IMR-90 (cell line): ENCODE measurements at regions not wholly inside any gene's neighbourhood (a gene's known extent, or its start where the extent isn't known, plus 50 kb on each side); places are given as distances from the start of the nearest gene placed in this dataset.

Experiments used
- ATAC-seq: fragments of 200-7000 bp; cut with Tn5 transposase; 2 replicates; pipeline ENCODE4 v1.9.1; 2020; ENCODE audit warnings: low read depth, mild to moderate bottlenecking, moderate library complexity
- BruUV-seq: library from RNA; stranded (reverse); fragments of 400-500 nt; replicated peaks from 2 replicates; lab custom pipeline; 2021; lab: Mats Ljungman, UMichigan
- CTCF ChIA-PET: fragments of 300-600 bp; formaldehyde crosslinking; extraction: SDS; loops from one replicate; lab custom pipeline; 2021; ENCODE audit warnings: antibody characterized with exemption; lab: Yijun Ruan, JAX
- POLR2A ChIA-PET: fragments of 300-600 bp; sonication (Branson Sonifier 250); formaldehyde crosslinking; loops from one replicate; lab custom pipeline; 2022; ENCODE audit warnings: antibody characterized with exemption; ENCODE audit not compliant: unreplicated experiment; lab: Charles Lee
- DNase-seq: peaks from one replicate; pipeline ENCODE4 v3.0.0; 2013
- H2AFZ ChIP-seq: replicated peaks from 2 replicates; pipeline ENCODE3; 2013; ENCODE audit warnings: low read length, mild to moderate bottlenecking; ENCODE audit not compliant: poor library complexity
- H2AK5ac ChIP-seq: 2 replicates; pipeline ENCODE4 v1.6.1; 2013; ENCODE audit warnings: low read depth, low read length, inconsistent platforms
- H2AK9ac ChIP-seq: replicated peaks from 2 replicates; pipeline ENCODE3; 2013; ENCODE audit warnings: mild to moderate bottlenecking, low read depth, low read length, moderate library complexity; ENCODE audit not compliant: poor library complexity
- H2BK120ac ChIP-seq: 2 replicates; pipeline ENCODE4 v1.6.1; 2013; ENCODE audit warnings: low read depth, low read length, inconsistent platforms
- H2BK15ac ChIP-seq: 3 replicates; pipeline ENCODE4 v1.6.1; 2013; ENCODE audit warnings: low read depth, low read length, inconsistent platforms
- H2BK20ac ChIP-seq: 2 replicates; pipeline ENCODE4 v1.6.1; 2013; ENCODE audit warnings: low read depth, mild to moderate bottlenecking, inconsistent platforms, low read length, moderate library complexity
- H2BK5ac ChIP-seq: 2 replicates; pipeline ENCODE4 v1.6.1; 2013; ENCODE audit warnings: mild to moderate bottlenecking, low read depth, low read length, inconsistent platforms; ENCODE audit not compliant: poor library complexity, severe bottlenecking
- H3K14ac ChIP-seq: replicated peaks from 2 replicates; pipeline ENCODE4 v1.6.1; 2013; ENCODE audit warnings: low read depth, low read length, inconsistent platforms
- H3K18ac ChIP-seq: 2 replicates; pipeline ENCODE4 v1.6.1; 2013; ENCODE audit warnings: low read depth, low read length, control low read depth
- H3K23ac ChIP-seq: 2 replicates; pipeline ENCODE4 v1.6.1; 2013; ENCODE audit warnings: low read depth, low read length, inconsistent platforms
- H3K27ac ChIP-seq: 2 replicates; pipeline ENCODE4 v1.5.1; 2013; ENCODE audit warnings: mild to moderate bottlenecking, control low read depth, low read length; ENCODE audit not compliant: insufficient read depth
- H3K27me3 ChIP-seq: 2 replicates; pipeline ENCODE4 v1.6.1; 2013; ENCODE audit warnings: low read length; ENCODE audit not compliant: control insufficient read depth, insufficient read depth
- H3K36me3 ChIP-seq: 2 replicates; pipeline ENCODE4 v1.6.1; 2013; ENCODE audit warnings: low read length, mixed read lengths; ENCODE audit not compliant: control insufficient read depth, insufficient read depth
- H3K4ac ChIP-seq: 2 replicates; pipeline ENCODE4 v1.6.1; 2013; ENCODE audit warnings: low read depth, low read length, inconsistent platforms
- H3K4me1 ChIP-seq: 2 replicates; pipeline ENCODE4 v1.6.1; 2013; ENCODE audit warnings: low read length, mixed read lengths; ENCODE audit not compliant: control insufficient read depth, insufficient read depth
- H3K4me2 ChIP-seq: 2 replicates; pipeline ENCODE4 v1.6.1; 2013; ENCODE audit warnings: low read depth, mild to moderate bottlenecking, control low read depth, low read length, moderate library complexity
- H3K4me3 ChIP-seq: 2 replicates; pipeline ENCODE4 v1.5.1; 2013; ENCODE audit warnings: low read depth, mild to moderate bottlenecking, control low read depth, low read length, moderate library complexity; ENCODE audit not compliant: insufficient read depth
- H3K56ac ChIP-seq: 2 replicates; pipeline ENCODE4 v1.6.1; 2013; ENCODE audit warnings: low read length, inconsistent platforms; ENCODE audit not compliant: insufficient read depth; ENCODE audit errors: extremely low read depth
- H3K79me1 ChIP-seq, 2 experiments: 2 replicates each; pipeline ENCODE4 v1.6.1; 2013; ENCODE audit warnings: low read length in 2 of 2, inconsistent platforms in 1 of 2, low read depth in 1 of 2
- H3K9ac ChIP-seq: 2 replicates; pipeline ENCODE4 v1.6.1; 2013; ENCODE audit warnings: low read depth, low read length, control low read depth
- H3K9me1 ChIP-seq: 2 replicates; pipeline ENCODE4 v1.6.1; 2013; ENCODE audit warnings: low read length, inconsistent platforms; ENCODE audit not compliant: insufficient read depth
- H3K9me3 ChIP-seq: 2 replicates; pipeline ENCODE4 v1.6.1; 2013; ENCODE audit warnings: low read length; ENCODE audit not compliant: control insufficient read depth, insufficient read depth
- H4K20me1 ChIP-seq: 2 replicates; pipeline ENCODE4 v1.6.1; 2013; ENCODE audit warnings: low read length, inconsistent platforms; ENCODE audit not compliant: insufficient read depth
- H4K5ac ChIP-seq: 2 replicates; pipeline ENCODE4 v1.6.1; 2013; ENCODE audit warnings: mild to moderate bottlenecking, low read depth, low read length, control low read depth
- H4K8ac ChIP-seq, 2 experiments: 2 replicates each; pipeline ENCODE4 v1.6.1; 2013; ENCODE audit warnings: low read depth in 2 of 2, low read length in 2 of 2, control low read depth in 1 of 2, inconsistent platforms in 1 of 2
- H4K91ac ChIP-seq: 2 replicates; pipeline ENCODE4 v1.6.1; 2013; ENCODE audit warnings: low read depth, low read length, inconsistent platforms; ENCODE audit not compliant: insufficient read depth
- CEBPB ChIP-seq: IDR thresholded peaks from 2 replicates; pipeline ENCODE4 v1.6.1; 2012; ENCODE audit warnings: low read depth, low read length, improper control_type of control experiment
- WGBS, 2 experiments: methylation state at CpG; one replicate each; pipeline versions ENCODE4 v1.1.5 to v1.1.7; 2013; ENCODE audit warnings: missing lambda C conversion rate in 2 of 2; ENCODE audit not compliant: insufficient read length in 1 of 2; ENCODE audit errors: extremely low coverage in 2 of 2; 5-methylcytosine and 5-hydroxymethylcytosine counted together
- dilution Hi-C: fragments of 300-500 bp; cut with HindIII; formaldehyde crosslinking; loops from one replicate; pipeline ENCODE4 v1.14.3; 2018; ENCODE audit warnings: low sequenced_read_pairs; ENCODE audit not compliant: unreplicated experiment
- in situ Hi-C: fragments of 300-500 bp; cut with MboI; formaldehyde crosslinking; loops from 3 replicates; pipeline ENCODE4 v1.14.3; 2019; ENCODE audit warnings: low sequenced_read_pairs, inconsistent platforms, mixed read lengths
- intact Hi-C: fragments of 100-400 bp; cut with micrococcal nuclease; formaldehyde crosslinking; loops from 2 replicates; pipeline ENCODE4 v1.10.0; 2022
- TF ChIP-seq, protein P1 (sequence below): fragments of 150-350 bp; IDR thresholded peaks from 2 replicates; pipeline ENCODE4 v1.6.1; 2017; ENCODE audit warnings: mild to moderate bottlenecking, antibody characterized with exemption, low read length, low read depth

DNA sequence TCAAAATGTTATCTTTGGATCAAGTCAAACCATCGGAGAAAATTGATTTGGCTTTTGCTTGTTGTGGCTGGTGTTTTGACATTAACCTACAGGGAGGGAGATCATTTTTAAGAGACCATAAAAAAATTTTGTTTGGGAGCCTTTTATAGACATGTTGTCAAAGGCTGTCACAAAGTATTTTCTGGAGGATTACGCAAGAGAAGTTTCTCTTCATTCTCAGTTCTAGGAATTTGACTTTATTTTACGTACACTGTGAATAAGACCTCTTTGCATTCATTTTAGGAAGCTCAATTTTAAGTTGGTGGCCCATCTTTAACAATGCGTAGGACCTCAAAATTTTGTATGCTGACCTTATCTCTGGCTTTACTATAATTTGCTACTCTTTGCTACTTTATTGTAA lies 50.2 kb upstream of the SLC44A1 start:
- dilution Hi-C loops (no loop called here), in situ Hi-C loops (no loop called here), intact Hi-C loops (no loop called here)
- Histone ChIP-seq H3K14ac (no peak overlapping the region), H2AK9ac (no peak overlapping the region), H3K9me3 (no peaks in the 10 kb centered on the region), H3K36me3 (no peaks in the 10 kb centered on the region), H2BK120ac (no peak overlapping the region), H3K4me2 (no peak overlapping the region), H2AFZ (no peak overlapping the region), H3K23ac (no peak overlapping the region), H4K5ac (no peak overlapping the region), H3K79me1 (no peaks in the 10 kb centered on the region), H4K8ac (no peak overlapping the region), H3K27ac (no peak overlapping the region), H3K9ac (no peak overlapping the region), H4K20me1 (no peaks in the 10 kb centered on the region), H3K27me3 (peaks cover 1% of the 10 kb centered on the region), H3K4me1 (no peaks in the 10 kb centered on the region), H2BK20ac (no peak overlapping the region), H3K4ac (no peak overlapping the region), H3K4me3 (no peak overlapping the region), H2BK5ac (no peak overlapping the region), H2BK15ac (no peak overlapping the region), H3K56ac (no peak overlapping the region), H3K9me1 (no peaks in the 10 kb centered on the region), H2AK5ac (no peak overlapping the region), H4K91ac (no peak overlapping the region), H3K18ac (no peak overlapping the region)
- TF ChIP-seq, protein P1, sequence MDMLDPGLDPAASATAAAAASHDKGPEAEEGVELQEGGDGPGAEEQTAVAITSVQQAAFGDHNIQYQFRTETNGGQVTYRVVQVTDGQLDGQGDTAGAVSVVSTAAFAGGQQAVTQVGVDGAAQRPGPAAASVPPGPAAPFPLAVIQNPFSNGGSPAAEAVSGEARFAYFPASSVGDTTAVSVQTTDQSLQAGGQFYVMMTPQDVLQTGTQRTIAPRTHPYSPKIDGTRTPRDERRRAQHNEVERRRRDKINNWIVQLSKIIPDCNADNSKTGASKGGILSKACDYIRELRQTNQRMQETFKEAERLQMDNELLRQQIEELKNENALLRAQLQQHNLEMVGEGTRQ, result no peak
- TF ChIP-seq CEBPB, result peak; percentile 81
- no CpG with 5 or more reads among the region's 4 CpGs for WGBS, 2 experiments
- ATAC-seq, result no peak
- no peak for DNase-seq
- no TSS peak for BruUV-seq
- ChIA-PET POLR2A (no interaction called here), CTCF (interaction anchor here (0.5 to 1.3 kb wide), 2 partner anchors 20 to 26 kb away, joined by 3 read pairs; no protein-coding TSS in a partner anchor)
